IMR-90 (cell line): ENCODE measurements at regions not wholly inside any gene's neighbourhood (a gene's known extent, or its start where the extent isn't known, plus 50 kb on each side); places are given as distances from the start of the nearest gene placed in this dataset.

Source experiments
- ATAC-seq: fragments of 200-7000 bp; cut with Tn5 transposase; 2 replicates; pipeline ENCODE4 v1.9.1; 2020; ENCODE audit warnings: low read depth, mild to moderate bottlenecking, moderate library complexity
- BruUV-seq: library from RNA; stranded (reverse); fragments of 400-500 nt; replicated peaks from 2 replicates; lab custom pipeline; 2021; lab: Mats Ljungman, UMichigan
- CTCF ChIA-PET: fragments of 300-600 bp; formaldehyde crosslinking; extraction: SDS; loops from one replicate; lab custom pipeline; 2021; ENCODE audit warnings: antibody characterized with exemption; lab: Yijun Ruan, JAX
- POLR2A ChIA-PET: fragments of 300-600 bp; sonication (Branson Sonifier 250); formaldehyde crosslinking; loops from one replicate; lab custom pipeline; 2022; ENCODE audit warnings: antibody characterized with exemption; ENCODE audit not compliant: unreplicated experiment; lab: Charles Lee
- DNase-seq: peaks from one replicate; pipeline ENCODE4 v3.0.0; 2013
- H2AFZ ChIP-seq: replicated peaks from 2 replicates; pipeline ENCODE3; 2013; ENCODE audit warnings: low read length, mild to moderate bottlenecking; ENCODE audit not compliant: poor library complexity
- H2AK5ac ChIP-seq: 2 replicates; pipeline ENCODE4 v1.6.1; 2013; ENCODE audit warnings: low read depth, low read length, inconsistent platforms
- H2AK9ac ChIP-seq: replicated peaks from 2 replicates; pipeline ENCODE3; 2013; ENCODE audit warnings: mild to moderate bottlenecking, low read depth, low read length, moderate library complexity; ENCODE audit not compliant: poor library complexity
- H2BK120ac ChIP-seq: 2 replicates; pipeline ENCODE4 v1.6.1; 2013; ENCODE audit warnings: low read depth, low read length, inconsistent platforms
- H2BK15ac ChIP-seq: 3 replicates; pipeline ENCODE4 v1.6.1; 2013; ENCODE audit warnings: low read depth, low read length, inconsistent platforms
- H2BK20ac ChIP-seq: 2 replicates; pipeline ENCODE4 v1.6.1; 2013; ENCODE audit warnings: low read depth, mild to moderate bottlenecking, inconsistent platforms, low read length, moderate library complexity
- H2BK5ac ChIP-seq: 2 replicates; pipeline ENCODE4 v1.6.1; 2013; ENCODE audit warnings: mild to moderate bottlenecking, low read depth, low read length, inconsistent platforms; ENCODE audit not compliant: poor library complexity, severe bottlenecking
- H3K14ac ChIP-seq: replicated peaks from 2 replicates; pipeline ENCODE4 v1.6.1; 2013; ENCODE audit warnings: low read depth, low read length, inconsistent platforms
- H3K18ac ChIP-seq: 2 replicates; pipeline ENCODE4 v1.6.1; 2013; ENCODE audit warnings: low read depth, low read length, control low read depth
- H3K23ac ChIP-seq: 2 replicates; pipeline ENCODE4 v1.6.1; 2013; ENCODE audit warnings: low read depth, low read length, inconsistent platforms
- H3K27ac ChIP-seq: 2 replicates; pipeline ENCODE4 v1.5.1; 2013; ENCODE audit warnings: mild to moderate bottlenecking, control low read depth, low read length; ENCODE audit not compliant: insufficient read depth
- H3K27me3 ChIP-seq: 2 replicates; pipeline ENCODE4 v1.6.1; 2013; ENCODE audit warnings: low read length; ENCODE audit not compliant: control insufficient read depth, insufficient read depth
- H3K36me3 ChIP-seq: 2 replicates; pipeline ENCODE4 v1.6.1; 2013; ENCODE audit warnings: low read length, mixed read lengths; ENCODE audit not compliant: control insufficient read depth, insufficient read depth
- H3K4ac ChIP-seq: 2 replicates; pipeline ENCODE4 v1.6.1; 2013; ENCODE audit warnings: low read depth, low read length, inconsistent platforms
- H3K4me1 ChIP-seq: 2 replicates; pipeline ENCODE4 v1.6.1; 2013; ENCODE audit warnings: low read length, mixed read lengths; ENCODE audit not compliant: control insufficient read depth, insufficient read depth
- H3K4me2 ChIP-seq: 2 replicates; pipeline ENCODE4 v1.6.1; 2013; ENCODE audit warnings: low read depth, mild to moderate bottlenecking, control low read depth, low read length, moderate library complexity
- H3K4me3 ChIP-seq: 2 replicates; pipeline ENCODE4 v1.5.1; 2013; ENCODE audit warnings: low read depth, mild to moderate bottlenecking, control low read depth, low read length, moderate library complexity; ENCODE audit not compliant: insufficient read depth
- H3K56ac ChIP-seq: 2 replicates; pipeline ENCODE4 v1.6.1; 2013; ENCODE audit warnings: low read length, inconsistent platforms; ENCODE audit not compliant: insufficient read depth; ENCODE audit errors: extremely low read depth
- H3K79me1 ChIP-seq, 2 experiments: 2 replicates each; pipeline ENCODE4 v1.6.1; 2013; ENCODE audit warnings: low read length in 2 of 2, inconsistent platforms in 1 of 2, low read depth in 1 of 2
- H3K9ac ChIP-seq: 2 replicates; pipeline ENCODE4 v1.6.1; 2013; ENCODE audit warnings: low read depth, low read length, control low read depth
- H3K9me1 ChIP-seq: 2 replicates; pipeline ENCODE4 v1.6.1; 2013; ENCODE audit warnings: low read length, inconsistent platforms; ENCODE audit not compliant: insufficient read depth
- H3K9me3 ChIP-seq: 2 replicates; pipeline ENCODE4 v1.6.1; 2013; ENCODE audit warnings: low read length; ENCODE audit not compliant: control insufficient read depth, insufficient read depth
- H4K20me1 ChIP-seq: 2 replicates; pipeline ENCODE4 v1.6.1; 2013; ENCODE audit warnings: low read length, inconsistent platforms; ENCODE audit not compliant: insufficient read depth
- H4K5ac ChIP-seq: 2 replicates; pipeline ENCODE4 v1.6.1; 2013; ENCODE audit warnings: mild to moderate bottlenecking, low read depth, low read length, control low read depth
- H4K8ac ChIP-seq, 2 experiments: 2 replicates each; pipeline ENCODE4 v1.6.1; 2013; ENCODE audit warnings: low read depth in 2 of 2, low read length in 2 of 2, control low read depth in 1 of 2, inconsistent platforms in 1 of 2
- H4K91ac ChIP-seq: 2 replicates; pipeline ENCODE4 v1.6.1; 2013; ENCODE audit warnings: low read depth, low read length, inconsistent platforms; ENCODE audit not compliant: insufficient read depth
- FOS ChIP-seq: fragments of 150-350 bp; IDR thresholded peaks from 2 replicates; pipeline ENCODE4 v1.6.1; 2016; ENCODE audit warnings: low read depth, low read length
- MAFK ChIP-seq: IDR thresholded peaks from 2 replicates; pipeline ENCODE4 v1.6.1; 2012; ENCODE audit warnings: low read depth, low read length, improper control_type of control experiment
- WGBS, 2 experiments: methylation state at CpG; one replicate each; pipeline versions ENCODE4 v1.1.5 to v1.1.7; 2013; ENCODE audit warnings: missing lambda C conversion rate in 2 of 2; ENCODE audit not compliant: insufficient read length in 1 of 2; ENCODE audit errors: extremely low coverage in 2 of 2; 5-methylcytosine and 5-hydroxymethylcytosine counted together
- dilution Hi-C: fragments of 300-500 bp; cut with HindIII; formaldehyde crosslinking; loops from one replicate; pipeline ENCODE4 v1.14.3; 2018; ENCODE audit warnings: low sequenced_read_pairs; ENCODE audit not compliant: unreplicated experiment
- in situ Hi-C: fragments of 300-500 bp; cut with MboI; formaldehyde crosslinking; loops from 3 replicates; pipeline ENCODE4 v1.14.3; 2019; ENCODE audit warnings: low sequenced_read_pairs, inconsistent platforms, mixed read lengths
- intact Hi-C: fragments of 100-400 bp; cut with micrococcal nuclease; formaldehyde crosslinking; loops from 2 replicates; pipeline ENCODE4 v1.10.0; 2022

GRCh38 chr5:117752403-117752802 lies 1177.8 kb upstream of the SEMA6A start:
- no peak overlapping the region for H2BK120ac ChIP-seq
- H2BK15ac ChIP-seq, result no peak overlapping the region
- in situ Hi-C loops, result no loop called here
- H3K4ac ChIP-seq, result no peak overlapping the region
- H3K23ac ChIP-seq, result no peak overlapping the region
- ATAC-seq, result no peak
- H2AFZ ChIP-seq, result no peak overlapping the region
- dilution Hi-C loops, result no loop called here
- no peak overlapping the region for H3K9ac ChIP-seq
- no peak overlapping the region for H4K8ac ChIP-seq
- H4K5ac ChIP-seq, result no peak overlapping the region
- ChIA-PET CTCF (no interaction called here), POLR2A (no interaction called here)
- H3K9me1 ChIP-seq, result no peaks in the 10 kb centered on the region
- no peak overlapping the region for H3K18ac ChIP-seq
- no peak overlapping the region for H3K27ac ChIP-seq
- no peak overlapping the region for H2AK5ac ChIP-seq
- no peaks in the 10 kb centered on the region for H3K79me1 ChIP-seq
- no TSS peak for BruUV-seq
- H3K27me3 ChIP-seq, result no peaks in the 10 kb centered on the region
- WGBS, 2 experiments, result no CpG with 5 or more reads among the region's 2 CpGs
- TF ChIP-seq FOS (no peak), MAFK (peak; percentile 61; the same call in 1 of the 2 replicates)
- no peaks in the 10 kb centered on the region for H3K36me3 ChIP-seq
- no peak overlapping the region for H3K4me2 ChIP-seq
- no peak overlapping the region for H2BK20ac ChIP-seq
- no peak overlapping the region for H3K56ac ChIP-seq
- H2BK5ac ChIP-seq, result no peak overlapping the region
- H3K9me3 ChIP-seq, result no peaks in the 10 kb centered on the region
- no peak overlapping the region for H2AK9ac ChIP-seq
- no peak overlapping the region for H4K91ac ChIP-seq
- H3K14ac ChIP-seq, result no peak overlapping the region
- intact Hi-C loops, result no loop called here
- no peak overlapping the region for H3K4me3 ChIP-seq
- H3K4me1 ChIP-seq, result no peaks in the 10 kb centered on the region
- no peaks in the 10 kb centered on the region for H4K20me1 ChIP-seq
- DNase-seq, result no peak
